Endothelial cell of umbilical vein (primary cell): ENCODE measurements at regions not wholly inside any gene's neighbourhood (a gene's known extent, or its start where the extent isn't known, plus 50 kb on each side); places are given as distances from the start of the nearest gene placed in this dataset.
"Not testable (repeated sequence)": the region's sequence is repeated elsewhere in the genome, so short reads cannot be mapped to it uniquely, and the experiment has no call there.

Experiments used
- BruUV-seq: library from RNA; stranded (reverse); fragments of 400-500 nt; replicated peaks from 2 replicates; lab custom pipeline; 2021; lab: Mats Ljungman, UMichigan
- CTCF ChIA-PET: fragments of 300-600, 350-600 bp; sonication (Branson Sonifier 250); formaldehyde crosslinking; loops from one replicate; lab custom pipeline; 2021; ENCODE audit warnings: antibody characterized with exemption, inconsistent platforms; lab: Charles Lee
- POLR2A ChIA-PET: fragments of 300-600, 350-600 bp; sonication (Branson Sonifier 250); formaldehyde crosslinking; loops from one replicate; lab custom pipeline; 2021; ENCODE audit warnings: antibody characterized with exemption, inconsistent platforms; lab: Charles Lee
- DNase-seq: peaks from one replicate; pipeline ENCODE4 v3.0.0-alpha.2; 2011; ENCODE audit warnings: low read depth, low spot score
- FAIRE-seq: peaks from 2 replicates; lab custom pipeline; 2011; peaks lifted over from hg19 to GRCh38; lab: Jason Lieb, UNC
- H2AFZ ChIP-seq: 2 replicates; pipeline ENCODE4 v1.6.0; 2012; ENCODE audit warnings: low read depth, low read length, control low read depth, inconsistent platforms
- H3K27ac ChIP-seq: 2 replicates; pipeline ENCODE4 v1.5.1; 2011; ENCODE audit warnings: low read depth, mild to moderate bottlenecking, control low read depth, low read length, moderate library complexity; ENCODE audit not compliant: insufficient read depth
- H3K27me3 ChIP-seq, 2 experiments: 2 replicates each; pipeline versions ENCODE4 v1.6.0 to v1.6.1; 2011; ENCODE audit warnings: low read length in 2 of 2, mixed read lengths in 1 of 2; ENCODE audit not compliant: control insufficient read depth in 2 of 2, insufficient read depth in 2 of 2
- H3K36me3 ChIP-seq, 2 experiments: 2 replicates in 1 of 2; 3 replicates in 1 of 2; pipeline ENCODE4 v1.5.1; 2011; ENCODE audit warnings: low read length in 2 of 2, mild to moderate bottlenecking in 1 of 2, moderate library complexity in 1 of 2; ENCODE audit not compliant: control insufficient read depth in 2 of 2, insufficient read depth in 2 of 2; ENCODE audit errors: extremely low read depth in 1 of 2
- H3K4me1 ChIP-seq: 3 replicates; pipeline ENCODE4 v1.5.1; 2011; ENCODE audit warnings: mild to moderate bottlenecking, low read length; ENCODE audit not compliant: control insufficient read depth, insufficient read depth; ENCODE audit errors: extremely low read depth
- H3K4me2 ChIP-seq: 2 replicates; pipeline ENCODE4 v1.6.1; 2011; ENCODE audit warnings: low read length, control low read depth, mixed read lengths; ENCODE audit not compliant: insufficient read depth
- H3K4me3 ChIP-seq, 3 experiments: fragments of 200-600 bp in 1 of 3; sonication (generic), shearing (Covaris generic) in 1 of 3; replicated peaks in 1 of 3; 2 replicates each; pipeline ENCODE4 v1.5.1; 2011 to 2016; ENCODE audit warnings: control low read depth in 3 of 3, low read length in 3 of 3, mild to moderate bottlenecking in 2 of 3, inconsistent platforms in 1 of 3, low read depth in 1 of 3, moderate library complexity in 1 of 3; ENCODE audit not compliant: insufficient read depth in 1 of 3
- H3K79me2 ChIP-seq: 2 replicates; pipeline ENCODE4 v1.6.0; 2012; ENCODE audit warnings: low read length, inconsistent platforms; ENCODE audit not compliant: control insufficient read depth, insufficient read depth
- H3K9ac ChIP-seq: replicated peaks from 2 replicates; pipeline ENCODE3; 2011; ENCODE audit warnings: low read length, control low read depth; ENCODE audit not compliant: insufficient read depth; ENCODE audit errors: extremely low read depth
- H3K9me1 ChIP-seq: replicated peaks from 3 replicates; pipeline ENCODE4 v1.6.0; 2011; ENCODE audit warnings: mild to moderate bottlenecking, low read length; ENCODE audit not compliant: control insufficient read depth, insufficient read depth; ENCODE audit errors: extremely low read depth
- H3K9me3 ChIP-seq: replicated peaks from 2 replicates; pipeline ENCODE4 v1.5.1; 2012; ENCODE audit warnings: low read length, inconsistent platforms; ENCODE audit not compliant: control insufficient read depth, insufficient read depth
- H4K20me1 ChIP-seq: replicated peaks from 2 replicates; pipeline ENCODE3; 2011; ENCODE audit warnings: mild to moderate bottlenecking, low read length; ENCODE audit not compliant: control insufficient read depth, insufficient read depth; ENCODE audit errors: extremely low read depth
- dilution Hi-C: fragments of 300-500 bp; cut with MboI; formaldehyde crosslinking; loops from one replicate; pipeline ENCODE4 v1.15.0; 2019; ENCODE audit warnings: low sequenced_read_pairs; ENCODE audit not compliant: extremely low pct_ligation_motif_present
- intact Hi-C: fragments of 100-400 bp; cut with micrococcal nuclease; formaldehyde crosslinking; loops from one replicate; pipeline ENCODE4 v1.10.0; 2022

- dilution Hi-C loops, BruUV-seq, FAIRE-seq: not testable (repeated sequence)
Observed at GRCh38 chr11:49538927-49539326, 330.5 kb upstream of the FOLH1 start.

GRCh38 chr11:49558261-49558847 lies 350.0 kb upstream of the FOLH1 start:
- H3K36me3 ChIP-seq, H3K27me3 ChIP-seq, H3K9me1 ChIP-seq, H3K9me3 ChIP-seq, H3K9ac ChIP-seq, H3K4me1 ChIP-seq, H2AFZ ChIP-seq, BruUV-seq, H3K4me2 ChIP-seq, DNase-seq, POLR2A ChIA-PET, CTCF ChIA-PET, H4K20me1 ChIP-seq, intact Hi-C loops, FAIRE-seq, H3K79me2 ChIP-seq, H3K4me3 ChIP-seq, dilution Hi-C loops, H3K27ac ChIP-seq: not testable (repeated sequence)

More at GRCh38 chr11:49538927-49539326, 330.5 kb upstream of the FOLH1 start:
- H3K27ac ChIP-seq, H3K4me2 ChIP-seq, H3K4me3 ChIP-seq, POLR2A ChIA-PET, H4K20me1 ChIP-seq, DNase-seq, intact Hi-C loops, H3K9me3 ChIP-seq, H2AFZ ChIP-seq, H3K4me1 ChIP-seq, H3K27me3 ChIP-seq, H3K9me1 ChIP-seq, H3K36me3 ChIP-seq, H3K9ac ChIP-seq, CTCF ChIA-PET, H3K79me2 ChIP-seq: not testable (repeated sequence)

- H3K4me3 ChIP-seq, BruUV-seq, DNase-seq, H3K4me2 ChIP-seq, H3K9me3 ChIP-seq, H3K9ac ChIP-seq, H3K4me1 ChIP-seq, POLR2A ChIA-PET, H3K36me3 ChIP-seq, H2AFZ ChIP-seq, H3K27ac ChIP-seq, H4K20me1 ChIP-seq, FAIRE-seq, H3K9me1 ChIP-seq, intact Hi-C loops, H3K79me2 ChIP-seq, CTCF ChIA-PET, H3K27me3 ChIP-seq, dilution Hi-C loops: not testable (repeated sequence)
Observed at GRCh38 chr11:49560593-49560992, 352.2 kb upstream of the FOLH1 start.

- intact Hi-C loops: not testable (repeated sequence)
Observed at GRCh38 chr11:49561240-49561880, 353.0 kb upstream of the FOLH1 start.

More at GRCh38 chr11:49561240-49561880, 353.0 kb upstream of the FOLH1 start:
- dilution Hi-C loops, DNase-seq, FAIRE-seq, H3K79me2 ChIP-seq, H2AFZ ChIP-seq, H3K4me2 ChIP-seq, H3K9ac ChIP-seq, POLR2A ChIA-PET, BruUV-seq, H3K4me1 ChIP-seq, H4K20me1 ChIP-seq, H3K9me1 ChIP-seq, H3K9me3 ChIP-seq, H3K36me3 ChIP-seq, H3K27me3 ChIP-seq, H3K4me3 ChIP-seq, CTCF ChIA-PET, H3K27ac ChIP-seq: not testable (repeated sequence)
